ENCODE measurements at regions not wholly inside any gene's neighbourhood (a gene's known extent, or its start where the extent isn't known, plus 50 kb on each side); places are given as distances from the start of the nearest gene placed in this dataset.

DNA sequence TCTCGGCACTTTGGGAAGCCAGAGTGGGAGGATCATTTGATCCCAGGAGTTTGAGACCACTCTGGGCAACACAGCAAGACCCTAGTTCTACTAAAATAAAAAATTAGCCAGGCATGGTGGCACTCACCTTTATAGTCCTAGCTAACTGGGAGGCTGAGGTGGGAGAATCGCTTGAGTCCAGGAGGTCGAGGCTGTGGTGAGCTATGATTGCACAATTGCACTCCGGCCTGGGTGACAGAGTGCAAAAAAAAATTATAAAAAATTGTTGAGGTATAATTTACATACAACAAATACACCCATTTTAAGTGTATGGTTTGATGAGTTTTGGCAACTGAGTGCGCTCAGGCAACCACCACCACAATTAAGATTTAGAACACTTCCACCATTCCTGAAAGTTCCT, 108.5 kb upstream of the GADD45A start:
- Mint-ChIP-seq H3K4me3 (no peak overlapping the region), H3K27ac (no peak overlapping the region), H3K9me3 (no peaks in the 10 kb centered on the region), H3K27me3 (peaks cover 0 to 4% of the 10 kb centered on the region in 2 donors), H3K4me1 (ENCODE audit: low read depth in 2 of 2) (no peaks in the 10 kb centered on the region), H3K36me3 (ENCODE audit: insufficient read depth) (no peaks in the 10 kb centered on the region)
- no peak for DNase-seq
- no peak for ATAC-seq (replicated peaks)

DNA sequence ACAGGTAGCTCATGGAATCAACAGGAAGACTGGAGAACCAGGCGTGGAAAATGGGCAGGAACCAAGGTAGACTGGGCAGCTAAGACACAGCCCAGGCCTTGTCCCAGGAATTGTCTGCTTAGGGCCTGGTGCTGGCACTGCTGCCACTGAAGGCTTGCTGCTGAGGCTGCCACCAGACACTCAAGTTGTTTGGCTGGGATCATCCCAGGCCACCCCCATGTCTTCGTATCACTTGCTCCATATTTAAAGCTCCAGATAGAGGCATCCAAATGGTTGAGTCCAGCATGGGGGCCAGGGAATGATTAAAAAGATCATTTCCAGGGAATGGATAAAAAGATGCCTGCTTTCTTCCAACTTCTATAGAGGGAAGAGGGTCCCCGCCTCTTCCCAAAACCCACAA, 107.4 kb upstream of the GADD45A start:
- DNase-seq (no peak), ATAC-seq (replicated peaks) (no peak)
- no peaks in the 10 kb centered on the region for H3K4me1 Mint-ChIP-seq (ENCODE audit: low read depth in 2 of 2)
- H3K27me3 Mint-ChIP-seq: peaks cover 0 to 9% of the 10 kb centered on the region in 2 donors
- no peaks in the 10 kb centered on the region for H3K9me3 Mint-ChIP-seq
- H3K27ac Mint-ChIP-seq: no peak overlapping the region
- H3K4me3 Mint-ChIP-seq: no peak overlapping the region
- H3K36me3 Mint-ChIP-seq (ENCODE audit: insufficient read depth): no peaks in the 10 kb centered on the region

GRCh38 chr1:67578397-67579020, 106.5 kb upstream of the GADD45A start:
- Mint-ChIP-seq H3K27me3 (peaks cover 0 to 12% of the 10 kb centered on the region in 2 donors), H3K36me3 (ENCODE audit: insufficient read depth) (no peaks in the 10 kb centered on the region), H3K4me3 (no peak overlapping the region), H3K27ac (no peak overlapping the region), H3K9me3 (no peaks in the 10 kb centered on the region), H3K4me1 (ENCODE audit: low read depth in 2 of 2) (no peaks in the 10 kb centered on the region)
- ATAC-seq (replicated peaks) (no peak), DNase-seq (no peak)

GRCh38 chr1:67579623-67580394, 105.2 kb upstream of the GADD45A start:
- no peak for DNase-seq
- no peak overlapping the region for H3K27ac Mint-ChIP-seq

DNA sequence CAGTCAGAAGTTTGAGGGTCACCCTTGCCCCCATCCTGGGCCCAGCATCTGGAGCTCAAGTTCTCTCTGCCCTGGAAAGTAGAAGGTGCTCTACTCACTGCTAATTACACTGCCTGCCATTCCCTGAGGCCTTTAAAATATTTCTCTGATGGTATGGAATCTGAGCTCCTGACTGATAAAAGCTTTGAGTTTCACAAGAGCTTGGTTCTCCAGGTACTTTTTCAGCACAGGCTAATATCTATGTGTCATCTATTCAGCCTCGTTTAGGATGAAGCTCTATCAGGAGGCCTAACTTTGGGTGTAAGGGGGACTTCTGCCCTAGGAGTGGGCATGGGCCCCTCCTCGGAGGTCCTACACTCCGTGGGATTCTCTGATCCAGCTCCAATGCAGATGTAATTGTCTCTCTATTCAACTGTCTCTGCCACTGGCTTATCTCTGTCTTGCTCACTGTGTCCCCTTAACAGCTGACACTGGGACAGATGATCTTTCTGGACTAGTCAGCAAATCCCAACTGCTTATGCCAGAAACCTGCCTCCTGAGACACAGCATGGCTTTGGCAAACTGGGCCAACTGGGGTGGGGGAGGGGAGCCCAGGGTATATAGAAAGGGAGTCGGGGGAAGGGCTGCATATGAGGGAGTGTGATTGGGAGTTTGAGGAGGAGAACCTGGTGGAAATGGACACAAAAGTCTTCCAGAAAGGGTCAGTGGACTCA, 104.2 kb upstream of the GADD45A start:
- Mint-ChIP-seq H3K9me3 (no peaks in the 10 kb centered on the region), H3K4me3 (no peak overlapping the region), H3K27me3 (peaks cover 0 to 10% of the 10 kb centered on the region in 2 donors), H3K27ac (no peak overlapping the region), H3K4me1 (ENCODE audit: low read depth in 2 of 2) (no peaks in the 10 kb centered on the region), H3K36me3 (ENCODE audit: insufficient read depth) (no peaks in the 10 kb centered on the region)
- ATAC-seq (replicated peaks) (no peak), DNase-seq (no peak)

More at GRCh38 chr1:67579623-67580394, 105.2 kb upstream of the GADD45A start:
- Mint-ChIP-seq H3K4me1 (ENCODE audit: low read depth in 2 of 2) (no peaks in the 10 kb centered on the region), H3K27me3 (peaks cover 0 to 12% of the 10 kb centered on the region in 2 donors), H3K36me3 (ENCODE audit: insufficient read depth) (no peaks in the 10 kb centered on the region), H3K4me3 (no peak overlapping the region), H3K9me3 (no peaks in the 10 kb centered on the region)
- no peak for ATAC-seq (replicated peaks)

- DNase-seq: no peak
- no peak for ATAC-seq (replicated peaks)
- no peaks in the 10 kb centered on the region for H3K4me1 Mint-ChIP-seq (ENCODE audit: low read depth in 2 of 2)
- H3K4me3 Mint-ChIP-seq: no peak overlapping the region
- peaks cover 0 to 8% of the 10 kb centered on the region in 2 donors for H3K27me3 Mint-ChIP-seq
- no peaks in the 10 kb centered on the region for H3K9me3 Mint-ChIP-seq
- no peaks in the 10 kb centered on the region for H3K36me3 Mint-ChIP-seq (ENCODE audit: insufficient read depth)
- no peak overlapping the region for H3K27ac Mint-ChIP-seq
These were observed 102.2 kb upstream of the GADD45A start for GRCh38 chr1:67582625-67583461.

DNA sequence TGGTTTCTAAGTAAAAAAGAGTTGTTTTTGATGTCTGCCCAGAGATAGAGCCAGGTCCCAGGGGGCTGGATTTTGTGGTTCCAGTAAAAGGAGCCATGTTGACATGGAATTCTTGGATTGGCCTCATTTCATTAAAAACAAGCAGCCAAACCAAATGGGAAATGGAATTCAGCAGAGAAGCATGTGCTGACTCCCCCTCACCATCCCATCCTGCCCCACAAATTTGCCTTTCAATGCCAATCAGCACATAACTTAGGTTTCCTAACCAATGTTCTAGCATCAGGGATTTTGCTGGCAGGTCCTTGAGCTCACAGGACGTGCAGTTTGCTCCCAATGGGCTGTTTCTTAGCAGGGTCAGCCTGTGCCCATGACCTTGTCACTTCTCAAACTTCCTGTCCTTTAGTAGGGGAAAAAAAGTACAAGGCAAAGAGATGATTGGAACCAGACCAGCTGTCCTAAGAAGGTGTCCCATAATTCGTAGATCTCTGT, 101.5 kb upstream of the GADD45A start:
- Mint-ChIP-seq H3K27ac (no peak overlapping the region), H3K27me3 (peaks cover 4 to 11% of the 10 kb centered on the region in 2 donors), H3K4me3 (no peak overlapping the region), H3K36me3 (ENCODE audit: insufficient read depth) (no peaks in the 10 kb centered on the region), H3K4me1 (ENCODE audit: low read depth in 2 of 2) (no peaks in the 10 kb centered on the region), H3K9me3 (no peaks in the 10 kb centered on the region)
- ATAC-seq (replicated peaks): no peak
- DNase-seq: no peak

DNA sequence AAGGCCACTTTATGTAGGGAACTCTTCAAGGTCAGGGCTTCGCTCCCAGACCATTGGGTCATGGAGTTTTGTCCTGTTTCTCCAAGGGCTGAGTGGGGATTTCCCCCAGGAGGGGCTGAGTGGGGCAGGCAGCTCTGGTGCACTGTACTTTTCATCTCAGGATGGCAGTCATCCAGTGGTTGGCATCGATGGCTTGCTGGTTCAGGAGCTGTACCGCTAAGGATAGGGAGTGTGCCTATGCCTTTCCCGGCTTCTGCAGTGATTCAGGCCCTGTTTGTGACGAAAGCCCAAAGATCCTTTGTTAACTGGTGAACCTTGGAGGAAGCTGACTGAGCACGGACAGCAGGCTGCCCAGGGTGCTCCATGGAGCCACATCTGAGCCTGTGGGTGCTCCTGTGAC, 100.1 kb upstream of the GADD45A start:
- no peak for ATAC-seq (replicated peaks)
- Mint-ChIP-seq H3K27ac (no peak overlapping the region), H3K36me3 (ENCODE audit: insufficient read depth) (no peaks in the 10 kb centered on the region), H3K27me3 (peaks cover 8 to 20% of the 10 kb centered on the region in 2 donors), H3K4me1 (ENCODE audit: low read depth in 2 of 2) (no peaks in the 10 kb centered on the region), H3K9me3 (no peaks in the 10 kb centered on the region), H3K4me3 (no peak overlapping the region)
- DNase-seq: no peak

GRCh38 chr1:67586596-67586995, 98.4 kb upstream of the GADD45A start:
- Mint-ChIP-seq H3K27me3 (peaks cover 14 to 24% of the 10 kb centered on the region in 2 donors), H3K4me3 (no peak overlapping the region), H3K27ac (no peak overlapping the region), H3K36me3 (ENCODE audit: insufficient read depth) (no peaks in the 10 kb centered on the region), H3K9me3 (no peaks in the 10 kb centered on the region), H3K4me1 (ENCODE audit: low read depth in 2 of 2) (no peaks in the 10 kb centered on the region)
- DNase-seq (no peak), ATAC-seq (replicated peaks) (no peak)

- Mint-ChIP-seq H3K27ac (no peak overlapping the region), H3K27me3 (peaks cover 19 to 26% of the 10 kb centered on the region in 2 donors), H3K4me3 (no peak overlapping the region), H3K4me1 (ENCODE audit: low read depth in 2 of 2) (no peaks in the 10 kb centered on the region), H3K36me3 (ENCODE audit: insufficient read depth) (no peaks in the 10 kb centered on the region), H3K9me3 (no peaks in the 10 kb centered on the region)
- ATAC-seq (replicated peaks): no peak
- no peak for DNase-seq
These were observed 96.7 kb upstream of the GADD45A start for GRCh38 chr1:67588178-67588855.

GRCh38 chr1:67589519-67590233, 95.3 kb upstream of the GADD45A start:
- DNase-seq (no peak), ATAC-seq (replicated peaks) (no peak)
- H3K27me3 Mint-ChIP-seq: peaks cover 19 to 26% of the 10 kb centered on the region in 2 donors
- no peak overlapping the region for H3K4me3 Mint-ChIP-seq
- H3K36me3 Mint-ChIP-seq (ENCODE audit: insufficient read depth): no peaks in the 10 kb centered on the region
- H3K4me1 Mint-ChIP-seq (ENCODE audit: low read depth in 2 of 2): no peaks in the 10 kb centered on the region
- no peaks in the 10 kb centered on the region for H3K9me3 Mint-ChIP-seq
- no peak overlapping the region for H3K27ac Mint-ChIP-seq

DNA sequence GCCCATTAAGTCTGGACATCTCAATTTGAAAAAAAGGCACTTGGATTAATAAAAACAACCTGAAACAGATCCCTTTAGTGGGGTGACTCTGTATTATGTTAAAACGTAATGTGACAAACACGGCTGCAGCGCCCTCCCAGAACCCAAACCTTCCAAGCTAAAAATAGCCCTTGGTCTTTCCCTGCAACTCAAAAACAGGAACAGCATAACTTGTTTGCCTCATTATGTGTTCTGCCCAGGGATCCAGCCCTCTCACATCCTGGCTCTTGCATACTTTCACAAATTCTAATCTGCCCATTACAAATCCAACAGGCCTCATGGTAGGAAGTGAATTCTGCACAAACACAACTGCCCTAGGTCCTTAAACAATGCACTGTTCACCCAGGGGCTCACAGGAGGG, 94.7 kb upstream of the GADD45A start:
- Mint-ChIP-seq H3K27me3 (peaks cover 19 to 26% of the 10 kb centered on the region in 2 donors), H3K4me1 (ENCODE audit: low read depth in 2 of 2) (no peaks in the 10 kb centered on the region), H3K4me3 (no peak overlapping the region), H3K36me3 (ENCODE audit: insufficient read depth) (no peaks in the 10 kb centered on the region), H3K9me3 (no peaks in the 10 kb centered on the region), H3K27ac (no peak overlapping the region)
- no peak for DNase-seq
- no peak for ATAC-seq (replicated peaks)

All from effector memory CD8-positive, alpha-beta T cell (primary cell).